ENCODE measurements at regions not wholly inside any gene's neighbourhood (a gene's known extent, or its start where the extent isn't known, plus 50 kb on each side); places are given as distances from the start of the nearest gene placed in this dataset.

DNA sequence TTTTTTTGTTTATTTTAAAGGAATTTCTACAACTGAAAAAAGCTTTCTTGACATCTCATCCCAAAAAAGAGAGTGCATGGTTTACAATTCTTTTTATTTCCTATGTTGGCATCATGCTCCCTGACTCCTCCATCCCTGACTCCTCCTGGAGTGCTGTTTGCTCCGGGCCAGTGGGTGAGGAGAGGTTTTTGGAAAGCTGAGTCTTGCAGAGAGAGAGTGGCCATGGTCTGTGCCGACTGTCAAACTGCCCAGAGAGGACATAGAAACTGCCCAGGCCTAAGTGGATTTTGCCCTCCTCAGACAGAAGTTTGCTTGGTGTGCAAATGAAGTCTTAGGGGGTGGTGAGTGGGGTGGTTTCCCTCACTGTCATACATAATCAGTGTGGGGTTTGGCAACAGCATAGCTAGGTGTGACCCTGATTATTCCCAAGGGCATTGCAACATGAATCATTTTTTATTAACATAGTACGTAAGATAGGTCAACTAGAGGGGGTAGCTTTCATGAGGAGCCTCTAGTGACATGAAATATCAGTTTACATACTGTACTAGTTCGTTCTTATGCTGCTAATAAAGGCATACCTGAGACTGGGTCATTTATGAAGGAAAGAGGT is 179.8 kb upstream of the UBL3 start (continued):
- TF ChIP-seq, protein P1, sequence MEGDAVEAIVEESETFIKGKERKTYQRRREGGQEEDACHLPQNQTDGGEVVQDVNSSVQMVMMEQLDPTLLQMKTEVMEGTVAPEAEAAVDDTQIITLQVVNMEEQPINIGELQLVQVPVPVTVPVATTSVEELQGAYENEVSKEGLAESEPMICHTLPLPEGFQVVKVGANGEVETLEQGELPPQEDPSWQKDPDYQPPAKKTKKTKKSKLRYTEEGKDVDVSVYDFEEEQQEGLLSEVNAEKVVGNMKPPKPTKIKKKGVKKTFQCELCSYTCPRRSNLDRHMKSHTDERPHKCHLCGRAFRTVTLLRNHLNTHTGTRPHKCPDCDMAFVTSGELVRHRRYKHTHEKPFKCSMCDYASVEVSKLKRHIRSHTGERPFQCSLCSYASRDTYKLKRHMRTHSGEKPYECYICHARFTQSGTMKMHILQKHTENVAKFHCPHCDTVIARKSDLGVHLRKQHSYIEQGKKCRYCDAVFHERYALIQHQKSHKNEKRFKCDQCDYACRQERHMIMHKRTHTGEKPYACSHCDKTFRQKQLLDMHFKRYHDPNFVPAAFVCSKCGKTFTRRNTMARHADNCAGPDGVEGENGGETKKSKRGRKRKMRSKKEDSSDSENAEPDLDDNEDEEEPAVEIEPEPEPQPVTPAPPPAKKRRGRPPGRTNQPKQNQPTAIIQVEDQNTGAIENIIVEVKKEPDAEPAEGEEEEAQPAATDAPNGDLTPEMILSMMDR (IDR thresholded peaks at IDR 0.05; ENCODE audit: control extremely low read depth in 1 of 3, insufficient read depth in 1 of 3, low read depth in 1 of 3, low read length in 3 of 3), result no peak
- no peak for TF ChIP-seq CREB1 (IDR thresholded peaks at IDR 0.05)
- no peak for TF ChIP-seq SIRT6 (IDR thresholded peaks at IDR 0.05; ENCODE audit: low read length)
- no peak for TF ChIP-seq RFX5 (IDR thresholded peaks at IDR 0.05; ENCODE audit: borderline replicate concordance, low read depth, low read length)
